MM.1S (cell line): ENCODE measurements at regions not wholly inside any gene's neighbourhood (a gene's known extent, or its start where the extent isn't known, plus 50 kb on each side); places are given as distances from the start of the nearest gene placed in this dataset.

Experiments used
- CTCF ChIP-seq: fragments of 300-600 bp; sonication (generic); IDR thresholded peaks from 2 replicates; pipeline ENCODE4 v1.5.1; 2016; ENCODE audit warnings: antibody characterized with exemption, low read length, mixed read lengths
- EZH2 ChIP-seq: fragments of 300-600 bp; sonication (generic); optimal IDR thresholded peaks from 2 replicates; pipeline ENCODE3; 2017; ENCODE audit warnings: low read depth, mild to moderate bottlenecking, antibody characterized with exemption, low read length, mixed read lengths
- EZH2phosphoT487 ChIP-seq: fragments of 300-600 bp; sonication (generic); IDR thresholded peaks from 2 replicates; pipeline ENCODE4 v1.6.1; 2018; ENCODE audit warnings: antibody characterized with exemption, low read length

- TF ChIP-seq CTCF: no peak
- TF ChIP-seq EZH2phosphoT487: no peak
- TF ChIP-seq EZH2: no peak
Measured at GRCh38 chr13:95357875-95358274, 56.6 kb upstream of the ABCC4 start.
